ACC112 (cell line): ENCODE measurements at regions not wholly inside any gene's neighbourhood (a gene's known extent, or its start where the extent isn't known, plus 50 kb on each side); places are given as distances from the start of the nearest gene placed in this dataset.

ENCODE experiments used
- H2AFZ ChIP-seq: fragments of 200-600 bp; sonication (generic); one replicate; pipeline ENCODE4 v1.6.0; 2017; ENCODE audit warnings: antibody characterized with exemption, low read length; ENCODE audit not compliant: unreplicated experiment
- H3K27ac ChIP-seq: fragments of 200-600 bp; sonication (generic); 2 replicates; pipeline ENCODE4 v1.5.1; 2014; ENCODE audit warnings: low read depth, mild to moderate bottlenecking, antibody characterized with exemption, low read length, moderate library complexity
- H3K27me3 ChIP-seq: fragments of 200-600 bp; sonication (generic); 2 replicates; pipeline ENCODE4 v1.6.1; 2014; ENCODE audit warnings: mild to moderate bottlenecking, antibody characterized with exemption, low read length, moderate library complexity, mixed read lengths; ENCODE audit not compliant: insufficient read depth
- H3K36me3 ChIP-seq: fragments of 200-600 bp; sonication (generic); 2 replicates; pipeline ENCODE4 v1.6.1; 2016; ENCODE audit warnings: mild to moderate bottlenecking, antibody characterized with exemption, low read length, moderate library complexity, mixed read lengths; ENCODE audit not compliant: insufficient read depth
- H3K4me1 ChIP-seq: fragments of 200-600 bp; sonication (generic); one replicate; pipeline ENCODE4 v1.6.1; 2016; ENCODE audit warnings: low read length, mixed read lengths; ENCODE audit not compliant: insufficient read depth, unreplicated experiment, control insufficient read depth
- H3K4me3 ChIP-seq: fragments of 200-600 bp; sonication (generic); 2 replicates; pipeline ENCODE4 v1.5.1; 2014; ENCODE audit warnings: mild to moderate bottlenecking, low read depth, low read length
- H3K79me2 ChIP-seq: fragments of 200-600 bp; sonication (generic); one replicate; pipeline ENCODE4 v1.6.0; 2016; ENCODE audit warnings: low read length; ENCODE audit not compliant: control insufficient read depth, unreplicated experiment, insufficient read depth

- Histone ChIP-seq H3K4me1 (peaks cover 9% of the 10 kb centered on the region), H3K36me3 (no peaks in the 10 kb centered on the region), H2AFZ (no peak overlapping the region), H3K27ac (no peak overlapping the region), H3K4me3 (no peak overlapping the region), H3K79me2 (no peaks in the 10 kb centered on the region), H3K27me3 (no peaks in the 10 kb centered on the region)
These were observed 808.6 kb upstream of the ARGLU1 start for GRCh38 chr13:107376341-107377125.

DNA sequence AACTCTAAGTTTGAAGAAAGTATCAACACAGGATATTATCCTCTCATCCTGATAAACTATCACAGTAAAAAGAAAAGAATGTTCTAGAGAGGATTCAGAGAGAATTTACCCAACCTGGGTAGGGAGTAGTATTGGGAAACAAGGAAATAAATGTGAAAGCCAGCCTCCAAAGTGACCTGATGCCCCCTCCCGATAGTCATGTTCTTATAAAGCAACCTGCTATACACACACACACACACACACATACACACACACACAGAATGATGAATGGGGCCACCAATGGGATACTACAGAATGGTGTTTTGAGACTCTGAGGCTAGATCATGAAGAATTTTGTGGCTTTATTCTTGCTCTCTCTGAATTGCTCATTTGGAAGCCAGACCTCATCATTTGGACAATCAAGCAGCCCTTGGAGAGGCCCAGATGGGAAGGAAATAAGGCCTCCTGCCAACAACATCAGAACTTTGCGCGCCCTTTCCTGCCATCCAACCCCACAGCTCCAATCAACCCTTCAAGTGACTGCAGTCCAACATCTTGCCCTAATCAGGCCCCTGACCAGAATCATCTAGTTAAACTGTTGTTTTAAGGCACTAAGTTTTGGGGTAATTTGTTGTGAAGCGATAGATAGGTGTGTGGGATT is 807.9 kb upstream of the ARGLU1 start:
- no peak overlapping the region for H3K27ac ChIP-seq
- no peaks in the 10 kb centered on the region for H3K79me2 ChIP-seq
- peaks cover 9% of the 10 kb centered on the region for H3K4me1 ChIP-seq
- no peaks in the 10 kb centered on the region for H3K27me3 ChIP-seq
- no peaks in the 10 kb centered on the region for H3K36me3 ChIP-seq
- no peak overlapping the region for H2AFZ ChIP-seq
- no peak overlapping the region for H3K4me3 ChIP-seq

GRCh38 chr13:107374038-107374437 is 806.1 kb upstream of the ARGLU1 start:
- Histone ChIP-seq H2AFZ (no peak overlapping the region), H3K4me1 (peaks cover 18% of the 10 kb centered on the region), H3K27ac (no peak overlapping the region), H3K79me2 (no peaks in the 10 kb centered on the region), H3K36me3 (no peaks in the 10 kb centered on the region), H3K27me3 (no peaks in the 10 kb centered on the region), H3K4me3 (no peak overlapping the region)

DNA sequence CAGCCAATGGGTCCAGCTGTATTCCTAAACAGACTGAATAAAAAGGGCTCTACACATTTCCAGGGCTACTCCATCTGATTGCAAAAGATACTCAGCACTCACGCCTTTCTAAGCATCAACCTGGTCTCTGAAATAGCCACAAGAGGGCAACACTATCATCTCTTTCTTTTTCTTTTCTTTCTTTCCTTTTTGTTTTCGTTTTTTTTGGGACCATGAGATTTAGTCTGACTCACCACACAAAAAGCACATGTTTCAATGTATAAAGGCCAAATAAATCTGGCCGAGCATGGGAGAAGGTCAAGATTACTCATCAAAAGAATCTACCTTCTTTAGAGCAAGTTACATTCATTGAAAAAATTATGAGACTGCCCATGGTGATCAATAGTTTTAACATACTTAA is 805.6 kb upstream of the ARGLU1 start:
- Histone ChIP-seq H3K79me2 (no peaks in the 10 kb centered on the region), H3K4me1 (peaks cover 18% of the 10 kb centered on the region), H3K27me3 (no peaks in the 10 kb centered on the region), H3K4me3 (no peak overlapping the region), H2AFZ (no peak overlapping the region), H3K36me3 (no peaks in the 10 kb centered on the region), H3K27ac (no peak overlapping the region)

DNA sequence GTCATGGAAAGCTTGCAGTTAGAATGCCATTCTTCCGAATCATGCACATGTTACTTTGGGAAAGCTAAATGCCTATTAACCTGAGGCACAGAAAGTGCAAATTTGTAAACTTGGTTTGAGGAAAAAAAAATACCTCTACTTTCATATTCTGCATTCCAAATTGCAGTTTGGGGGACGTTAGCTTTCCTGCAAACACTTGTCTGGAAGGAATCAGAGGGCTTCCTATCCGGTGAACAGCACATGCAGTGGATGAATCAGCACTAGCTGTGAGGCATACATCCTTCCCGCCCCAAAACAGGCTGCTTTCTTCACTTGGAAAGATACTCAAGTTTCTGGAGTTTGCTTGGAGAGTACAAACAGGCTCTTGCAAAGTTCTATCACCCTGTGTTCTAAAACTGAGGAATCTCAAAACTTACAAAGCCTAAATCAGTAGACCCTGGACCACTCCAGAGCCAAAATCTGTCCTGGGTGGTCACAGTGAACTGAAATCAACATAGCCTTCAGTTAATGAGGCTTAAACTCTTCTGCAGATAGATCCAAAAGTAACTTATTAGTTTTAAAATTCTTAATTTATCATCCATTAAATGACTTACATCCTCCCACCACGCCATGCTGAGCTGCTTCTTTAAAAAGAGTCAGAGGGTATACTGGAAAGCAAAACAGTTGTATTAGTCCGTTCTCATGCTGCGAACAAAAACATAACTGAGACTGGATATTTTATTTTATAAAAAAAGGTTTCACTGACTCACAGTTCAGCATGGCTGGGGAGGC is 802.3 kb upstream of the ARGLU1 start:
- Histone ChIP-seq H3K79me2 (no peaks in the 10 kb centered on the region), H2AFZ (no peak overlapping the region), H3K4me1 (peaks cover 27% of the 10 kb centered on the region), H3K36me3 (no peaks in the 10 kb centered on the region), H3K27ac (peak overlapping the region; percentile 24; the same call in 1 of the 2 replicates), H3K4me3 (no peak overlapping the region), H3K27me3 (no peaks in the 10 kb centered on the region)

DNA sequence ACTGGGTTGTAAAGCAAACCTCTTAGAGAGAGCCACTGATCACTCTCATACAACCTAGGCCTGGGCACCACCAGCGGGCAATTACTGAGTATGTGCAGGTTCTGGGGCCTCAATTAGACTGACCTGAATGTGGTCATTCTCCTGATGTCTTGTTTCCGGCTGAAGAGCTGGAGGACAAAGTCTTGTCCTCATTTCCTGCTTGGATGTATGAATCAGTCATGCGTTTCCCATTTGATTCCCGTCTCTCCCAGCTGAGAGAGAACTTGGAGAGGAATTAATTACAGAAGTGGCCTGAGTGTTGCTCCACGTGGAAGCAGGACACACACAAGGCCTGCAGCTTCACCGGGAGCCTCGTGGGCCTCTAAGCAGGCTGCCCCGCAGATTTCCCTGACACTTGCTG is 799.3 kb upstream of the ARGLU1 start:
- no peak overlapping the region for H3K4me3 ChIP-seq
- peaks cover 21% of the 10 kb centered on the region for H3K4me1 ChIP-seq
- H3K79me2 ChIP-seq: no peaks in the 10 kb centered on the region
- H3K27me3 ChIP-seq: no peaks in the 10 kb centered on the region
- no peak overlapping the region for H3K27ac ChIP-seq
- H3K36me3 ChIP-seq: no peaks in the 10 kb centered on the region
- no peak overlapping the region for H2AFZ ChIP-seq

DNA sequence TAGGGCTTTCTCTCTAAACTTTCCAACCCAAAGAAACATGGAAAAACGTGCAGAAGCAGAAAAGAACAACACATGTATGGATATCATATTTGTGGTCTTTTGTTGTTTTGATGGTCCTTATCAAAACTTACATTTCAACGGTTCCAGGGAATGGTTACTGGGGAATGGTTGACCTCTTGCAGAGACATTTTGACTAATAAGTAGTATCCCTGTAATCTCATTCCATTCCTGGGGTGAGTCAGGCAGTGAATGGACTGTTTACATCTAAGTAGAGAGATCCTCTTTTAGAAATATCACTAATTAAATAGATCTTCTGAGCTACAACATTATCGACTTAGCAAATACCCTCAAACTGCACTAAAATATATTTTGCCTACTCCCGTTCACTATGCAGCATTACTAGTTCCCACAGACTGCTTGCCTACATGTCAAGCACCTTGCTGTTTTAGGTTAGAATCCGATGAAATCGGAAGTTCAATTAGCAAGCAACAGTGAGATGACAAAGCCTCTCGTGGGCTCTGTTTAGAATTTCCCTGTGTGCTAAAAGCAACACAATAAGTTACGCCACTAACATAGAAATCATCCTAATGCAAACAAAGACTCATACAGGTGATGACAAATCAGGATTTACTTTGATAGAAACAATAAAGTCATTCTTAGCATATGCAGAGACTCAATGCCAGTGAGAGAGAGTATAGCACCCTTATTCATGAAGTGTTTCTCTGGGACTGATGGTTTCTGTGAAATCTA is 797.7 kb upstream of the ARGLU1 start:
- Histone ChIP-seq H3K4me3 (no peak overlapping the region), H3K36me3 (no peaks in the 10 kb centered on the region), H2AFZ (no peak overlapping the region), H3K27me3 (no peaks in the 10 kb centered on the region), H3K27ac (no peak overlapping the region), H3K4me1 (peaks cover 20% of the 10 kb centered on the region), H3K79me2 (no peaks in the 10 kb centered on the region)

- Histone ChIP-seq H3K27ac (no peak overlapping the region), H3K4me3 (no peak overlapping the region), H3K36me3 (no peaks in the 10 kb centered on the region), H2AFZ (no peak overlapping the region), H3K79me2 (no peaks in the 10 kb centered on the region), H3K27me3 (no peaks in the 10 kb centered on the region), H3K4me1 (peaks cover 12% of the 10 kb centered on the region)
These were observed 796.7 kb upstream of the ARGLU1 start for GRCh38 chr13:107364658-107365057.

DNA sequence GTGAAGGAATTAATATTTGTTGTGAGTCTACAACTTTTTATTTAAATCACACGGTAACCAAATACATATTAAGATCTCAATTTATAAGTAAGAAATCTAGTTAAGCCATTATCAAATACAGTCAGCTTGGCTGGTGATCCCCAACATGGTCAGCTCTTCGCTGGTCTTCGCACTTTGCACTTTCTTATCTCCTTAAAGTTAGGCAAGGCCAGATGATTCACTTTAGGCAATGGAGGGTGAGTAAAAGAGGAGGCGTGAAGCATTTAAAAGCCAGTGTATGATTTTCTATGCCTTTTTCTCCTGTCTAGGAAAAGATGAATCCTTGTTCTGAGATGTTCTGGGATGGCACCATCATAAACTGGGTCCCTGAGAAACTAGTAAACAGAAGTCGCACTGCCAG is 793.7 kb upstream of the ARGLU1 start:
- Histone ChIP-seq H3K4me1 (peaks cover 12% of the 10 kb centered on the region), H3K79me2 (no peaks in the 10 kb centered on the region), H3K4me3 (no peak overlapping the region), H3K27ac (no peak overlapping the region), H3K36me3 (no peaks in the 10 kb centered on the region), H2AFZ (no peak overlapping the region), H3K27me3 (no peaks in the 10 kb centered on the region)

DNA sequence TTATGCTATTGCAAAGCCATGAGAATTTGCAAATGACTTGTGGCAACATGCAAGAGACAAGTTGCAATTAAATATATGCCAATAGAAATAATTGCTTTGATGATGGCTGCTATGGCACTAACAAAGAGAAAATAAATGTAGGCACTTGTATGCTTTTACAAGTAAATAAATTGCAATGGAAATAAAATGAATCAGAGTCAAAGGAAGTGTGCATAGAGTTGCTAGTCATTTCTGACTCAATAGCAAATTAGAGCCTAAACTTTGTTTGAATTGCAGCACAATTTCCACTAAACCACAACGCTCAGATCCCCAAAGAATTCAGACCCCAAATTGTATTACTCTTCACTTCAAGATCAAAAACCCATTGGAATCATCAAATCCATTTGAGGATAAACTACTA is 792.1 kb upstream of the ARGLU1 start:
- H3K27ac ChIP-seq: no peak overlapping the region
- H2AFZ ChIP-seq: no peak overlapping the region
- no peaks in the 10 kb centered on the region for H3K27me3 ChIP-seq
- H3K79me2 ChIP-seq: no peaks in the 10 kb centered on the region
- H3K4me3 ChIP-seq: no peak overlapping the region
- no peaks in the 10 kb centered on the region for H3K36me3 ChIP-seq
- H3K4me1 ChIP-seq: peaks cover under 1% of the 10 kb centered on the region
